Skeletal muscle cell (primary cell): ENCODE measurements at regions not wholly inside any gene's neighbourhood (a gene's known extent, or its start where the extent isn't known, plus 50 kb on each side); places are given as distances from the start of the nearest gene placed in this dataset.

Source experiments
- DNase-seq: peaks from one replicate; pipeline ENCODE4 v3.0.0-alpha.2; 2010; ENCODE audit warnings: low read depth
- H3K4me3 ChIP-seq: 2 replicates; pipeline ENCODE4 v1.5.1; 2011; ENCODE audit warnings: low read depth, mild to moderate bottlenecking, control low read depth, low read length, moderate library complexity

- no peak for DNase-seq
- H3K4me3 ChIP-seq: no peak overlapping the region
Observed at GRCh38 chr5:5085381-5085780, 54.7 kb upstream of the ADAMTS16 start.

GRCh38 chr5:5089895-5090649, 50.1 kb upstream of the ADAMTS16 start:
- DNase-seq: no peak
- no peak overlapping the region for H3K4me3 ChIP-seq
